ENCODE measurements at regions not wholly inside any gene's neighbourhood (a gene's known extent, or its start where the extent isn't known, plus 50 kb on each side); places are given as distances from the start of the nearest gene placed in this dataset.
"Not testable (repeated sequence)": the region's sequence is repeated elsewhere in the genome, so short reads cannot be mapped to it uniquely, and the experiment has no call there.

GRCh38 chr18:1658908-1659566, 754.4 kb downstream of the ADCYAP1 start:
- DNase-seq (no peak), ATAC-seq (no peak)
- Histone ChIP-seq H3K36me3 (no peaks in the 10 kb centered on the region), H3K4me1 (no peaks in the 10 kb centered on the region), H3K27me3 (no peaks in the 10 kb centered on the region), H3K9me3 (no peaks in the 10 kb centered on the region), H3K27ac (no peak overlapping the region), H3K4me3 (no peak overlapping the region)
- TF ChIP-seq, protein P1, sequence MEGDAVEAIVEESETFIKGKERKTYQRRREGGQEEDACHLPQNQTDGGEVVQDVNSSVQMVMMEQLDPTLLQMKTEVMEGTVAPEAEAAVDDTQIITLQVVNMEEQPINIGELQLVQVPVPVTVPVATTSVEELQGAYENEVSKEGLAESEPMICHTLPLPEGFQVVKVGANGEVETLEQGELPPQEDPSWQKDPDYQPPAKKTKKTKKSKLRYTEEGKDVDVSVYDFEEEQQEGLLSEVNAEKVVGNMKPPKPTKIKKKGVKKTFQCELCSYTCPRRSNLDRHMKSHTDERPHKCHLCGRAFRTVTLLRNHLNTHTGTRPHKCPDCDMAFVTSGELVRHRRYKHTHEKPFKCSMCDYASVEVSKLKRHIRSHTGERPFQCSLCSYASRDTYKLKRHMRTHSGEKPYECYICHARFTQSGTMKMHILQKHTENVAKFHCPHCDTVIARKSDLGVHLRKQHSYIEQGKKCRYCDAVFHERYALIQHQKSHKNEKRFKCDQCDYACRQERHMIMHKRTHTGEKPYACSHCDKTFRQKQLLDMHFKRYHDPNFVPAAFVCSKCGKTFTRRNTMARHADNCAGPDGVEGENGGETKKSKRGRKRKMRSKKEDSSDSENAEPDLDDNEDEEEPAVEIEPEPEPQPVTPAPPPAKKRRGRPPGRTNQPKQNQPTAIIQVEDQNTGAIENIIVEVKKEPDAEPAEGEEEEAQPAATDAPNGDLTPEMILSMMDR (IDR thresholded peaks at IDR 0.05) = no peak
- TF ChIP-seq POLR2A (IDR thresholded peaks at IDR 0.05) = no peak
- 50% methylated on average over 9 of the region's 9 CpGs for WGBS (ENCODE audit: insufficient coverage, low coverage, low lambda C conversion rate, missing lambda C conversion rate)
- intact Hi-C loops (cut with DNase I) = no loop called here

- H3K27ac ChIP-seq = no peak overlapping the region
- TF ChIP-seq, protein P1 (IDR thresholded peaks at IDR 0.05) = peak; percentile 63 to 83 (median 76)
- no peak for TF ChIP-seq POLR2A (IDR thresholded peaks at IDR 0.05)
- no peaks in the 10 kb centered on the region for H3K36me3 ChIP-seq
- no peaks in the 10 kb centered on the region for H3K27me3 ChIP-seq
- no peaks in the 10 kb centered on the region for H3K9me3 ChIP-seq
- WGBS (ENCODE audit: insufficient coverage, low coverage, low lambda C conversion rate, missing lambda C conversion rate) = 45% methylated on average over 9 of the region's 12 CpGs
- intact Hi-C loops (cut with DNase I) = no loop called here
- DNase-seq = peak; percentile 65 to 68 (median 65)
- peak; percentile 85 to 91 (median 88) for ATAC-seq
- H3K4me3 ChIP-seq = no peak overlapping the region
- no peaks in the 10 kb centered on the region for H3K4me1 ChIP-seq
Observed at GRCh38 chr18:1663879-1664705, 759.4 kb downstream of the ADCYAP1 start.

GRCh38 chr18:1665079-1665478, 760.4 kb downstream of the ADCYAP1 start:
- WGBS (ENCODE audit: insufficient coverage, low coverage, low lambda C conversion rate, missing lambda C conversion rate) = 24% methylated on average over 1 of the region's 1 CpG
- Histone ChIP-seq H3K4me1 (no peaks in the 10 kb centered on the region), H3K9me3 (no peaks in the 10 kb centered on the region), H3K27ac (no peak overlapping the region), H3K36me3 (no peaks in the 10 kb centered on the region), H3K27me3 (no peaks in the 10 kb centered on the region), H3K4me3 (no peak overlapping the region)
- intact Hi-C loops (cut with DNase I) = no loop called here
- DNase-seq (no peak), ATAC-seq (no peak)
- no peak for TF ChIP-seq POLR2A (IDR thresholded peaks at IDR 0.05)
- TF ChIP-seq, protein P1 (IDR thresholded peaks at IDR 0.05) = no peak

DNA sequence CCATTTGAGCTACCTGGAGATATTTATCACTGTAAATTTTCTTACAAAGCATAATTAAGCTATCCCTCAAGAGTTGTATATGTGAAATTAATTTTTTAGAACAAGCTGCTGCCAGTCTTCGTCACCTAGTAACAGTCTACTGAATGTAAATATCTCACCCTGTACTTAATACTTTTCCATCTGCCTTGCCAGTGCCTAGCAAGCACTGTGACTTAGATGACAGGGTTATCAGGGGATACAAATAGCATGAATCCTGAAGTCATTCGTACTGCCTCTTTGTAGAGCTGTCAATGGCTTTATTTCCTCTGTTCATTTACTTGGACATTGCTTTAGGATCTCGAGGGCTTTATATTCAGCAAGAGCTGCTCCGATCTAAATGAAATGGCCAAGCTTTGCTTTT, 763.6 kb downstream of the ADCYAP1 start:
- TF ChIP-seq, protein P1 (IDR thresholded peaks at IDR 0.05) = no peak
- no peak for TF ChIP-seq POLR2A (IDR thresholded peaks at IDR 0.05)
- Histone ChIP-seq H3K9me3 (no peaks in the 10 kb centered on the region), H3K36me3 (no peaks in the 10 kb centered on the region), H3K27me3 (no peaks in the 10 kb centered on the region), H3K4me3 (no peak overlapping the region), H3K27ac (no peak overlapping the region), H3K4me1 (no peaks in the 10 kb centered on the region)
- DNase-seq (no peak), ATAC-seq (no peak)
- WGBS (ENCODE audit: insufficient coverage, low coverage, low lambda C conversion rate, missing lambda C conversion rate) = 50% methylated on average over 4 of the region's 4 CpGs
- intact Hi-C loops (cut with DNase I) = no loop called here

GRCh38 chr18:1671710-1672109, 767.0 kb downstream of the ADCYAP1 start:
- DNase-seq; intact Hi-C loops (cut with DNase I); H3K27me3 ChIP-seq; H3K27ac ChIP-seq; H3K36me3 ChIP-seq; H3K4me3 ChIP-seq; H3K9me3 ChIP-seq; H3K4me1 ChIP-seq; ATAC-seq: not testable (repeated sequence)
- 67% methylated on average over 2 of the region's 2 CpGs for WGBS (ENCODE audit: insufficient coverage, low coverage, low lambda C conversion rate, missing lambda C conversion rate)

Data from right lobe of liver (tissue), 6 donors.